Gastrocnemius medialis (tissue), 4 donors: ENCODE measurements at regions not wholly inside any gene's neighbourhood (a gene's known extent, or its start where the extent isn't known, plus 50 kb on each side); places are given as distances from the start of the nearest gene placed in this dataset.

Experiments used
- ATAC-seq, 2 donors: fragments of 150-250 bp; one replicate each; pipeline ENCODE4 v1.9.1; 2016
- DNase-seq, 2 donors: peaks; one replicate each; pipeline ENCODE4 v3.0.0-alpha.2; 2019
- H3K27ac ChIP-seq, 4 donors: fragments of 200-600 bp; sonication (generic); 1 replicate in 1 of 4; 2 replicates in 3 of 4; pipeline ENCODE4 v1.5.1; 2016 to 2018; ENCODE audit warnings: mild to moderate bottlenecking in 2 of 4, moderate library complexity in 1 of 4
- H3K27me3 ChIP-seq, 3 donors: fragments of 200-600 bp; sonication (generic) in 2 of 3; 1 replicate in 1 of 3; 2 replicates in 2 of 3; pipeline versions ENCODE4 v1.5.1 to v1.6.0; 2016 to 2019; ENCODE audit warnings: mild to moderate bottlenecking in 1 of 3, moderate library complexity in 1 of 3
- H3K36me3 ChIP-seq, 2 donors: fragments of 200-600 bp; sonication (generic) in 1 of 2; one replicate each; pipeline ENCODE4 v1.5.1; 2017 to 2018
- H3K4me1 ChIP-seq, 2 donors: fragments of 200-600 bp; sonication (generic) in 1 of 2; one replicate each; pipeline ENCODE4 v1.5.1; 2016 to 2017; ENCODE audit warnings: mild to moderate bottlenecking in 2 of 2
- H3K4me3 ChIP-seq, 4 donors: fragments of 200-600 bp; sonication (generic) in 3 of 4; 1 replicate in 1 of 4; 2 replicates in 3 of 4; pipeline ENCODE4 v1.5.1; 2016 to 2019; ENCODE audit warnings: mild to moderate bottlenecking in 2 of 4
- H3K9me3 ChIP-seq, 3 donors: fragments of 200-600 bp; sonication (generic) in 2 of 3; 1 replicate in 1 of 3; 2 replicates in 2 of 3; pipeline ENCODE4 v1.5.1; 2016 to 2019
- CTCF ChIP-seq, 5 experiments: fragments of 450-650 bp in 3 of 5; fragments of 200-600 bp in 2 of 5; sonication (generic) in 2 of 5; IDR thresholded peaks in 4 of 5; conservative IDR thresholded peaks in 1 of 5; 1 replicate in 4 of 5; 2 replicates in 1 of 5; pipeline ENCODE4 v1.5.1; 2016 to 2019; ENCODE audit warnings: antibody characterized with exemption in 5 of 5, mild to moderate bottlenecking in 3 of 5, moderate library complexity in 3 of 5
- POLR2A ChIP-seq, 2 donors: fragments of 450-650 bp; IDR thresholded peaks; one replicate each; pipeline ENCODE4 v1.6.1; 2017; ENCODE audit warnings: antibody characterized with exemption in 2 of 2, mild to moderate bottlenecking in 2 of 2, moderate library complexity in 2 of 2
- in situ Hi-C, 4 donors: fragments of 200-750 bp; cut with MboI; loops; one replicate each; pipeline versions ENCODE4 v1.15.0 to v1.8.0; 2017; ENCODE audit warnings: low sequenced_read_pairs in 4 of 4
- intact Hi-C: fragments of 100-400 bp; cut with DNase I; formaldehyde crosslinking; loops from one replicate; pipeline ENCODE4 v1.15.1; 2023; ENCODE audit warnings: low total_unique reads

GRCh38 chr10:7085147-7085912 is 325.5 kb downstream of the SFMBT2 start:
- in situ Hi-C loops (no loop called here), intact Hi-C loops (no loop called here)
- no peak for DNase-seq
- Histone ChIP-seq H3K27me3 (no peaks in the 10 kb centered on the region), H3K4me1 (peaks cover 5 to 12% of the 10 kb centered on the region in 2 donors), H3K27ac (peak overlapping the region in 2 of 4 donors; percentile 29 to 41), H3K36me3 (no peaks in the 10 kb centered on the region), H3K9me3 (no peaks in the 10 kb centered on the region), H3K4me3 (peak overlapping the region in 1 of 4 donors; percentile 7)
- no peak for ATAC-seq
- TF ChIP-seq CTCF (IDR thresholded peaks at IDR 0.05 in 4 of 5, conservative IDR thresholded peaks at IDR 0.05 in 1 of 5) = no peak
- TF ChIP-seq POLR2A (IDR thresholded peaks at IDR 0.05) = no peak

DNA sequence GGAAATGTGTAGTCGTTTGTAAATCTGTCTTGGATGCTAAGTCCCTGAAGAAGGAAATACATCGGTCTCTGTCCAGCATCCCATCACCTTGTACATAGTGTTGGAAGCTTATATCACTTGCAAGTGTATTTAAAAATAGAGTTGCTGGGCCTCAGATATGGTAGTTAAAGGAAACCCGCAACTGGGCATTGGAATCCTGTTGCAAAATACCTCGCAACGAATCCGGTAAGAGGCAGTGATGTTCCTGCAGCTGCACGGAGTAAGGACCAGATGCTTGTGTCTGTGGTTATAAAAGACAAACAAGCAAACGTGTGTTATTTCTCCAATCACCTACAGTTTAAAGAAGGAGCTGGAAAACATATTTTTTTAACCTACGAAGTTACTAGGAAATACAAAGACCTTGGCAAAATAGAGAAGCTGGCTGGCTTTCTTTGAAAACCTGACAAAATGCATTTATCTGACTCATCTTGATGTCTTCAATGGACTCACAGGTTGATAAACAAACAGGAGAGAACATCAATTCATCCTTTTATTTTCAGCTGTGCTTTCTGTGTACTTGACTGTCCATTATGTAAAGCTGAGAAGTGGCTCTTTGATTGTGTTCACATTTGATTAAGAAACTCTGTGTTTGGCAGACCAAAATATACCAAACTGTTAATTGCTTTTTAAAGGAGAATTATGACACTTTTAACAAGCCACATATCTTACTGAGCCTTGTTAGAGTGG is 326.4 kb downstream of the SFMBT2 start:
- Histone ChIP-seq H3K27ac (no peak overlapping the region), H3K36me3 (no peaks in the 10 kb centered on the region), H3K4me3 (no peak overlapping the region), H3K27me3 (no peaks in the 10 kb centered on the region), H3K4me1 (peaks cover 5 to 12% of the 10 kb centered on the region in 2 donors), H3K9me3 (no peaks in the 10 kb centered on the region)
- TF ChIP-seq CTCF (IDR thresholded peaks at IDR 0.05 in 4 of 5, conservative IDR thresholded peaks at IDR 0.05 in 1 of 5) (no peak), POLR2A (IDR thresholded peaks at IDR 0.05) (no peak)
- ATAC-seq (no peak), DNase-seq (no peak)
- intact Hi-C loops (no loop called here), in situ Hi-C loops (no loop called here)

DNA sequence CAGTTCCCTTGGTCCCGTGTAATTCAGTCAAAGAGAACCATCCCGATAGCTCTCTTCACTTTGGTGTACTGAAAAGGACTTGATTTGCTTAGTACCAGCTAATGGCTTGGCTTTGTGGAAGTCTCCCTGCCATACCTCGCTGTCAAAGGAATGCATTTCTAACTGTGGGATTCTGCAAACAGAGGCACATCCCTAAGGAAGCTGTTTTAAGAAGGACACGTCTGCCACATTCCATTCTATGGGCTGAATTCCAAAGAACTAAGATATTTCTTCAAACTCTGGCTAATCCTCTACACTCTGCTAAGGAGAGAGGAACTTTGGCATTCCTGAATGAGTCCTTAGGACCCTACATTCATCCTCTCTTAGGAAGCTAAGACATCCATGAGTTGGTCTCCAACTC is 327.9 kb downstream of the SFMBT2 start:
- Histone ChIP-seq H3K27me3 (no peaks in the 10 kb centered on the region), H3K4me1 (peaks cover 5 to 12% of the 10 kb centered on the region in 2 donors), H3K36me3 (no peaks in the 10 kb centered on the region), H3K27ac (no peak overlapping the region), H3K9me3 (no peaks in the 10 kb centered on the region), H3K4me3 (no peak overlapping the region)
- no peak for DNase-seq
- TF ChIP-seq CTCF (IDR thresholded peaks at IDR 0.05 in 4 of 5, conservative IDR thresholded peaks at IDR 0.05 in 1 of 5) = no peak
- TF ChIP-seq POLR2A (IDR thresholded peaks at IDR 0.05) = no peak
- intact Hi-C loops = no loop called here
- ATAC-seq = no peak
- in situ Hi-C loops = no loop called here

DNA sequence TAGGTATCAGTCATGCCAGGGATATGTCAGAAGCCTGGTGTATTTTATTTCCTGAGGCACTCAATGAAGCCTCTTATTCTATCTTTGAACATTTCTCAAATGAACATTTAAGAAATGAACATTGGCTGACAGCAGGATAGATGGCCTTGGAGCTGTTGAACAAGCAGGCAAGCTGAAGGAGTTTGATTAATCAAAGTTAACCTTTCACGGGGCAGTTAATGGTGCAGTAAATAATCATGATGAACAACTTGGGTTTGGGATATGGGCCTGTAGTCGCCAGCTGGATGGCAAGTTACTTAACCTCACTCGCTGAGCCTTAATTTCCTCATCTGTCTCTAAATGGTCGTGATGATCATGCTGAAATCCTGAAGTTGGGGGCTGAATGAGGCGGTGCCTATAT is 333.0 kb downstream of the SFMBT2 start:
- ATAC-seq = no peak
- Histone ChIP-seq H3K4me1 (no peaks in the 10 kb centered on the region), H3K27me3 (no peaks in the 10 kb centered on the region), H3K4me3 (no peak overlapping the region), H3K27ac (no peak overlapping the region), H3K9me3 (no peaks in the 10 kb centered on the region), H3K36me3 (no peaks in the 10 kb centered on the region)
- in situ Hi-C loops = no loop called here
- TF ChIP-seq POLR2A (IDR thresholded peaks at IDR 0.05) (no peak), CTCF (IDR thresholded peaks at IDR 0.05 in 4 of 5, conservative IDR thresholded peaks at IDR 0.05 in 1 of 5) (no peak)
- intact Hi-C loops = no loop called here
- no peak for DNase-seq
